ENCODE measurements at regions not wholly inside any gene's neighbourhood (a gene's known extent, or its start where the extent isn't known, plus 50 kb on each side); places are given as distances from the start of the nearest gene placed in this dataset.

GRCh38 chr7:130886438-130887135 is 152.6 kb upstream of the KLF14 start:
- no peak for ATAC-seq
- Mint-ChIP-seq H3K36me3 (0 out of 2 replicates have a peak, but pooled peaks cover 2% of the 10 kb centered on the region), H3K4me1 (peaks cover 12% of the 10 kb centered on the region), H3K27me3 (ENCODE audit: low read depth) (no peaks in the 10 kb centered on the region), H3K27ac (no peak overlapping the region), H3K4me3 (no peak overlapping the region), H3K9me3 (no peaks in the 10 kb centered on the region)
- ChIA-PET CTCF (interaction anchor here (0.5 to 5.7 kb wide), 5 partner anchors 9 to 1518 kb away, joined by 3 to 78 read pairs (median 3); no protein-coding TSS in a partner anchor), POLR2A (no interaction called here)
- TF ChIP-seq ZNF263 (CRISPR knock-in tag; IDR thresholded peaks at IDR 0.05; ENCODE audit: low read depth) (no peak), RELA (CRISPR knock-in tag; IDR thresholded peaks at IDR 0.05; ENCODE audit: borderline replicate concordance) (no peak), JAZF1 (CRISPR knock-in tag; IDR thresholded peaks at IDR 0.05) (no peak), FOXP1 (CRISPR knock-in tag; IDR thresholded peaks at IDR 0.05; ENCODE audit: borderline replicate concordance) (no peak), ZNF317 (CRISPR knock-in tag; IDR thresholded peaks at IDR 0.05; ENCODE audit: borderline replicate concordance, low read depth) (no peak), ATF1 (CRISPR knock-in tag; IDR thresholded peaks at IDR 0.05) (no peak), ESRRA (CRISPR knock-in tag; IDR thresholded peaks at IDR 0.05; ENCODE audit: borderline replicate concordance) (no peak), FOXJ3 (CRISPR knock-in tag; IDR thresholded peaks at IDR 0.05; ENCODE audit: borderline replicate concordance) (no peak), FOXK1 (CRISPR knock-in tag; IDR thresholded peaks at IDR 0.05) (no peak), ZBTB21 (CRISPR knock-in tag; IDR thresholded peaks at IDR 0.05; ENCODE audit: borderline replicate concordance) (no peak), AFF4 (CRISPR knock-in tag; IDR thresholded peaks at IDR 0.05; ENCODE audit: borderline replicate concordance) (no peak), ELF4 (CRISPR knock-in tag; IDR thresholded peaks at IDR 0.05; ENCODE audit: low read depth) (no peak), EMX1 (CRISPR knock-in tag; IDR thresholded peaks at IDR 0.05) (no peak), ZNF232 (CRISPR knock-in tag; IDR thresholded peaks at IDR 0.05) (no peak)
- TF ChIP-seq, protein P1, sequence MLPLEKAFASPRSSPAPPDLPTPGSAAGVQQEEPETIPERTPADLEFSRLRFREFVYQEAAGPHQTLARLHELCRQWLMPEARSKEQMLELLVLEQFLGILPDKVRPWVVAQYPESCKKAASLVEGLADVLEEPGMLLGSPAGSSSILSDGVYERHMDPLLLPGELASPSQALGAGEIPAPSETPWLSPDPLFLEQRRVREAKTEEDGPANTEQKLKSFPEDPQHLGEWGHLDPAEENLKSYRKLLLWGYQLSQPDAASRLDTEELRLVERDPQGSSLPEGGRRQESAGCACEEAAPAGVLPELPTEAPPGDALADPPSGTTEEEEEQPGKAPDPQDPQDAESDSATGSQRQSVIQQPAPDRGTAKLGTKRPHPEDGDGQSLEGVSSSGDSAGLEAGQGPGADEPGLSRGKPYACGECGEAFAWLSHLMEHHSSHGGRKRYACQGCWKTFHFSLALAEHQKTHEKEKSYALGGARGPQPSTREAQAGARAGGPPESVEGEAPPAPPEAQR (CRISPR knock-in tag; IDR thresholded peaks at IDR 0.05) = no peak
- TF ChIP-seq, protein P2, sequence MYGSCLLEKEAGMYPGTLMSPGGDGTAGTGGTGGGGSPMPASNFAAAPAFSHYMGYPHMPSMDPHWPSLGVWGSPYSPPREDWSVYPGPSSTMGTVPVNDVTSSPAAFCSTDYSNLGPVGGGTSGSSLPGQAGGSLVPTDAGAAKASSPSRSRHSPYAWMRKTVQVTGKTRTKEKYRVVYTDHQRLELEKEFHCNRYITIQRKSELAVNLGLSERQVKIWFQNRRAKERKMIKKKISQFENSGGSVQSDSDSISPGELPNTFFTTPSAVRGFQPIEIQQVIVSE (CRISPR knock-in tag; IDR thresholded peaks at IDR 0.05; ENCODE audit: borderline replicate concordance) = no peak
- TF ChIP-seq, protein P3, sequence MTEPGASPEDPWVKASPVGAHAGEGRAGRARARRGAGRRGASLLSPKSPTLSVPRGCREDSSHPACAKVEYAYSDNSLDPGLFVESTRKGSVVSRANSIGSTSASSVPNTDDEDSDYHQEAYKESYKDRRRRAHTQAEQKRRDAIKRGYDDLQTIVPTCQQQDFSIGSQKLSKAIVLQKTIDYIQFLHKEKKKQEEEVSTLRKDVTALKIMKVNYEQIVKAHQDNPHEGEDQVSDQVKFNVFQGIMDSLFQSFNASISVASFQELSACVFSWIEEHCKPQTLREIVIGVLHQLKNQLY (CRISPR knock-in tag; IDR thresholded peaks at IDR 0.05) = no peak
- TF ChIP-seq, protein P4, sequence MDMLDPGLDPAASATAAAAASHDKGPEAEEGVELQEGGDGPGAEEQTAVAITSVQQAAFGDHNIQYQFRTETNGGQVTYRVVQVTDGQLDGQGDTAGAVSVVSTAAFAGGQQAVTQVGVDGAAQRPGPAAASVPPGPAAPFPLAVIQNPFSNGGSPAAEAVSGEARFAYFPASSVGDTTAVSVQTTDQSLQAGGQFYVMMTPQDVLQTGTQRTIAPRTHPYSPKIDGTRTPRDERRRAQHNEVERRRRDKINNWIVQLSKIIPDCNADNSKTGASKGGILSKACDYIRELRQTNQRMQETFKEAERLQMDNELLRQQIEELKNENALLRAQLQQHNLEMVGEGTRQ (CRISPR knock-in tag; IDR thresholded peaks at IDR 0.05) = no peak
- TF ChIP-seq, protein P5, sequence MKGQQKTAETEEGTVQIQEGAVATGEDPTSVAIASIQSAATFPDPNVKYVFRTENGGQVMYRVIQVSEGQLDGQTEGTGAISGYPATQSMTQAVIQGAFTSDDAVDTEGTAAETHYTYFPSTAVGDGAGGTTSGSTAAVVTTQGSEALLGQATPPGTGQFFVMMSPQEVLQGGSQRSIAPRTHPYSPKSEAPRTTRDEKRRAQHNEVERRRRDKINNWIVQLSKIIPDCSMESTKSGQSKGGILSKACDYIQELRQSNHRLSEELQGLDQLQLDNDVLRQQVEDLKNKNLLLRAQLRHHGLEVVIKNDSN (CRISPR knock-in tag; IDR thresholded peaks at IDR 0.05) = no peak
- DNase-seq (ENCODE audit: low spot score) = no peak

Measured in WTC11 (cell line).